Neural cell (in vitro differentiated cells): ENCODE measurements at regions not wholly inside any gene's neighbourhood (a gene's known extent, or its start where the extent isn't known, plus 50 kb on each side); places are given as distances from the start of the nearest gene placed in this dataset.

Experiments used
- H2AFZ ChIP-seq: fragments of 200-600, 300-800 bp; sonication (generic), shearing (Covaris generic); 2 replicates; pipeline ENCODE4 v1.6.0; 2014; ENCODE audit warnings: low read depth, mild to moderate bottlenecking, antibody characterized with exemption, low read length, moderate library complexity
- H3F3A ChIP-seq: fragments of 200-600 bp; shearing (Covaris generic); 2 replicates; pipeline ENCODE4 v1.6.1; 2016; ENCODE audit warnings: mild to moderate bottlenecking, moderate library complexity, mixed read lengths, antibody characterized with exemption, low read length; ENCODE audit not compliant: insufficient read depth, poor library complexity, severe bottlenecking
- H3K27ac ChIP-seq: fragments of 200-600, 300-800 bp; sonication (generic), shearing (Covaris generic); 2 replicates; pipeline ENCODE4 v1.5.1; 2014; ENCODE audit warnings: mild to moderate bottlenecking, low read length, moderate library complexity
- H3K27me3 ChIP-seq: fragments of 300-800, 200-600 bp; sonication (generic), shearing (Covaris generic); 2 replicates; pipeline ENCODE4 v1.6.0; 2014; ENCODE audit warnings: mild to moderate bottlenecking, low read depth, low read length, moderate library complexity; ENCODE audit not compliant: insufficient read depth
- H3K36me3 ChIP-seq: fragments of 300-800, 200-600 bp; sonication (generic), shearing (Covaris generic); 2 replicates; pipeline ENCODE4 v1.5.1; 2014; ENCODE audit warnings: mild to moderate bottlenecking, antibody characterized with exemption, low read length, moderate library complexity; ENCODE audit not compliant: insufficient read depth
- H3K4me2 ChIP-seq: fragments of 300-800, 200-600 bp; sonication (generic), shearing (Covaris generic); 2 replicates; pipeline ENCODE4 v1.6.0; 2014; ENCODE audit warnings: mild to moderate bottlenecking, low read length
- H3K4me3 ChIP-seq: fragments of 300-800, 200-600 bp; sonication (generic), shearing (Covaris generic); 2 replicates; pipeline ENCODE4 v1.5.1; 2014; ENCODE audit warnings: mild to moderate bottlenecking, low read length, moderate library complexity
- H3K79me2 ChIP-seq: fragments of 200-600 bp; shearing (Covaris generic); replicated peaks from 2 replicates; pipeline ENCODE4 v1.6.0; 2014; ENCODE audit warnings: mild to moderate bottlenecking, low read length, moderate library complexity; ENCODE audit not compliant: insufficient read depth
- H3K9ac ChIP-seq: fragments of 300-800, 200-600 bp; sonication (generic), shearing (Covaris generic); 2 replicates; pipeline ENCODE4 v1.6.1; 2016; ENCODE audit warnings: mild to moderate bottlenecking, low read length, mixed read lengths
- H3K9me2 ChIP-seq: fragments of 200-600 bp; shearing (Covaris generic); 2 replicates; pipeline ENCODE4 v1.6.1; 2016; ENCODE audit warnings: mild to moderate bottlenecking, low read length, mixed read lengths; ENCODE audit not compliant: insufficient read depth
- H3K9me3 ChIP-seq: fragments of 200-600, 300-800 bp; sonication (generic), shearing (Covaris generic); 2 replicates; pipeline ENCODE4 v1.6.1; 2016; ENCODE audit warnings: mild to moderate bottlenecking, mixed run types, low read length, moderate library complexity, mixed read lengths
- H4K20me1 ChIP-seq: fragments of 200-600 bp; shearing (Covaris generic); 2 replicates; pipeline ENCODE4 v1.6.1; 2016; ENCODE audit warnings: mild to moderate bottlenecking, mixed run types; ENCODE audit not compliant: insufficient read depth
- EP300 ChIP-seq: fragments of 450-650 bp; conservative IDR thresholded peaks from 2 replicates; pipeline ENCODE4 v1.6.1; 2014; ENCODE audit warnings: antibody characterized with exemption, mild to moderate bottlenecking, moderate library complexity; ENCODE audit not compliant: poor library complexity, severe bottlenecking
- EZH2 ChIP-seq: fragments of 200-600, 300-800 bp; shearing (Covaris generic), sonication (generic); IDR thresholded peaks from 2 replicates; pipeline ENCODE4 v1.6.1; 2014; ENCODE audit warnings: antibody characterized with exemption, low read length, borderline replicate concordance, mild to moderate bottlenecking; ENCODE audit not compliant: insufficient read depth, poor library complexity, severe bottlenecking
- MXI1 ChIP-seq: fragments of 450-650 bp; conservative IDR thresholded peaks from 2 replicates; pipeline ENCODE4 v1.6.1; 2014; ENCODE audit warnings: antibody characterized with exemption, mild to moderate bottlenecking; ENCODE audit not compliant: poor library complexity, severe bottlenecking
- POLR2AphosphoS5 ChIP-seq: IDR thresholded peaks from 2 replicates; pipeline ENCODE4 v1.6.1; 2012
- RAD21 ChIP-seq: fragments of 450-650 bp; conservative IDR thresholded peaks from 2 replicates; pipeline ENCODE4 v1.6.1; 2014; ENCODE audit warnings: antibody characterized with exemption, mild to moderate bottlenecking, moderate library complexity
- SMC3 ChIP-seq: fragments of 450-650 bp; conservative IDR thresholded peaks from 2 replicates; pipeline ENCODE4 v1.6.1; 2014; ENCODE audit warnings: antibody characterized with exemption, mild to moderate bottlenecking, moderate library complexity; ENCODE audit not compliant: poor library complexity
- TAF1 ChIP-seq: IDR thresholded peaks from 2 replicates; pipeline ENCODE4 v1.6.1; 2012; ENCODE audit warnings: low read depth
- TF ChIP-seq, protein P1 (sequence below): IDR thresholded peaks from 2 replicates; pipeline ENCODE4 v1.6.1; 2012; ENCODE audit warnings: borderline replicate concordance
- TF ChIP-seq, protein P2 (sequence below): fragments of 450-650 bp; IDR thresholded peaks from 2 replicates; pipeline ENCODE4 v1.5.1; 2014; ENCODE audit warnings: antibody characterized with exemption, mild to moderate bottlenecking, moderate library complexity; ENCODE audit not compliant: poor library complexity, severe bottlenecking

DNA sequence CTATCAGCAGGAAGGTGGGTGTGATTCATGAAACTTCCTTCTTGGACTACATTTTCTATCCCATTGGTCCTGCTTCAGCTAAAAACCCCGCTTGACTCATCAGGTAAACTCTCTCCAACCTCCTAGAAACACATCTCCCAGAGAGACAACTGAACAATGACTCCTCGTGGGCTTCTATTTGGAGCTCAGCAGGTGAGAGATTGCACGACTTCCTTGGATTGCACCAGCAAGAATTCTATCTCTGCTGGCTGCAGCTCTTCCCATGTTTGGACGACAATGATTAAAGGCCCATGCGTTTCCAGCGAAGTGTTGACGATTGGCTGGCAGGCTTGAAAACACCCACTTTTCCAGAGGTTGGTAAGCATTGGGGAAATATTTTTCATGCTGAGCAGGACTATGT is 216.1 kb upstream of the NTM start:
- Histone ChIP-seq H3K9me2 (no peaks in the 10 kb centered on the region), H3K27me3 (no peaks in the 10 kb centered on the region), H3K9ac (no peak overlapping the region), H3F3A (no peaks in the 10 kb centered on the region), H4K20me1 (no peaks in the 10 kb centered on the region), H3K36me3 (no peaks in the 10 kb centered on the region), H3K9me3 (no peaks in the 10 kb centered on the region), H3K27ac (no peak overlapping the region), H3K4me3 (no peak overlapping the region), H3K79me2 (no peaks in the 10 kb centered on the region), H2AFZ (no peak overlapping the region), H3K4me2 (no peak overlapping the region)
- TF ChIP-seq TAF1 (no peak), EP300 (no peak), POLR2AphosphoS5 (no peak), RAD21 (no peak)
- TF ChIP-seq, protein P1, sequence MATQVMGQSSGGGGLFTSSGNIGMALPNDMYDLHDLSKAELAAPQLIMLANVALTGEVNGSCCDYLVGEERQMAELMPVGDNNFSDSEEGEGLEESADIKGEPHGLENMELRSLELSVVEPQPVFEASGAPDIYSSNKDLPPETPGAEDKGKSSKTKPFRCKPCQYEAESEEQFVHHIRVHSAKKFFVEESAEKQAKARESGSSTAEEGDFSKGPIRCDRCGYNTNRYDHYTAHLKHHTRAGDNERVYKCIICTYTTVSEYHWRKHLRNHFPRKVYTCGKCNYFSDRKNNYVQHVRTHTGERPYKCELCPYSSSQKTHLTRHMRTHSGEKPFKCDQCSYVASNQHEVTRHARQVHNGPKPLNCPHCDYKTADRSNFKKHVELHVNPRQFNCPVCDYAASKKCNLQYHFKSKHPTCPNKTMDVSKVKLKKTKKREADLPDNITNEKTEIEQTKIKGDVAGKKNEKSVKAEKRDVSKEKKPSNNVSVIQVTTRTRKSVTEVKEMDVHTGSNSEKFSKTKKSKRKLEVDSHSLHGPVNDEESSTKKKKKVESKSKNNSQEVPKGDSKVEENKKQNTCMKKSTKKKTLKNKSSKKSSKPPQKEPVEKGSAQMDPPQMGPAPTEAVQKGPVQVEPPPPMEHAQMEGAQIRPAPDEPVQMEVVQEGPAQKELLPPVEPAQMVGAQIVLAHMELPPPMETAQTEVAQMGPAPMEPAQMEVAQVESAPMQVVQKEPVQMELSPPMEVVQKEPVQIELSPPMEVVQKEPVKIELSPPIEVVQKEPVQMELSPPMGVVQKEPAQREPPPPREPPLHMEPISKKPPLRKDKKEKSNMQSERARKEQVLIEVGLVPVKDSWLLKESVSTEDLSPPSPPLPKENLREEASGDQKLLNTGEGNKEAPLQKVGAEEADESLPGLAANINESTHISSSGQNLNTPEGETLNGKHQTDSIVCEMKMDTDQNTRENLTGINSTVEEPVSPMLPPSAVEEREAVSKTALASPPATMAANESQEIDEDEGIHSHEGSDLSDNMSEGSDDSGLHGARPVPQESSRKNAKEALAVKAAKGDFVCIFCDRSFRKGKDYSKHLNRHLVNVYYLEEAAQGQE = peak; percentile 93
- TF ChIP-seq, protein P2, sequence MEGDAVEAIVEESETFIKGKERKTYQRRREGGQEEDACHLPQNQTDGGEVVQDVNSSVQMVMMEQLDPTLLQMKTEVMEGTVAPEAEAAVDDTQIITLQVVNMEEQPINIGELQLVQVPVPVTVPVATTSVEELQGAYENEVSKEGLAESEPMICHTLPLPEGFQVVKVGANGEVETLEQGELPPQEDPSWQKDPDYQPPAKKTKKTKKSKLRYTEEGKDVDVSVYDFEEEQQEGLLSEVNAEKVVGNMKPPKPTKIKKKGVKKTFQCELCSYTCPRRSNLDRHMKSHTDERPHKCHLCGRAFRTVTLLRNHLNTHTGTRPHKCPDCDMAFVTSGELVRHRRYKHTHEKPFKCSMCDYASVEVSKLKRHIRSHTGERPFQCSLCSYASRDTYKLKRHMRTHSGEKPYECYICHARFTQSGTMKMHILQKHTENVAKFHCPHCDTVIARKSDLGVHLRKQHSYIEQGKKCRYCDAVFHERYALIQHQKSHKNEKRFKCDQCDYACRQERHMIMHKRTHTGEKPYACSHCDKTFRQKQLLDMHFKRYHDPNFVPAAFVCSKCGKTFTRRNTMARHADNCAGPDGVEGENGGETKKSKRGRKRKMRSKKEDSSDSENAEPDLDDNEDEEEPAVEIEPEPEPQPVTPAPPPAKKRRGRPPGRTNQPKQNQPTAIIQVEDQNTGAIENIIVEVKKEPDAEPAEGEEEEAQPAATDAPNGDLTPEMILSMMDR = no peak

DNA sequence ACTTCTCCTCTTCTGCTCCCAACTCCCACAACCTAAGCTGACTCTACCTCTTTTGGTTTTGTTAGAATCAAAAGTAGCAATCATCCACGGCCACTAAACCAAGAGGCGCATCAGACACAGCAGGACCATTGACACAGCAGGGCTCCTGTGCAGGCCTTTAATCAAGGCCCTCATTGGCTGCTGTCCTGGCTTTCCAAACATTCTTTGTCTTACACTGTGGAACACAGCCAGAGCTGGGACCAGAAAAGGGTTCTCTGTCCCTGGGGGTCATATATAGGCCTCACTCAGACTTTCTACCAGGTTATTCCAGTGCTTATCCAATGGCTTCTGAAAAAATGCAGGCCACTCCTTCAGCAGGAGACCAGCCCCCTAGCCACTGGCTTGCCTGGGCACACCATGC is 212.7 kb upstream of the NTM start:
- H3K27ac ChIP-seq = no peak overlapping the region
- no peaks in the 10 kb centered on the region for H3K9me3 ChIP-seq
- no peaks in the 10 kb centered on the region for H4K20me1 ChIP-seq
- no peak overlapping the region for H3K4me3 ChIP-seq
- no peaks in the 10 kb centered on the region for H3K9me2 ChIP-seq
- no peaks in the 10 kb centered on the region for H3K27me3 ChIP-seq
- no peak overlapping the region for H2AFZ ChIP-seq
- no peaks in the 10 kb centered on the region for H3K79me2 ChIP-seq
- H3F3A ChIP-seq = no peaks in the 10 kb centered on the region
- H3K9ac ChIP-seq = no peak overlapping the region
- TF ChIP-seq EP300 (no peak), MXI1 (no peak), SMC3 (no peak), POLR2AphosphoS5 (no peak), EZH2 (no peak), TAF1 (no peak), RAD21 (no peak)
- TF ChIP-seq, protein P2 = no peak
- TF ChIP-seq, protein P1 = no peak
- H3K36me3 ChIP-seq = no peaks in the 10 kb centered on the region
- no peak overlapping the region for H3K4me2 ChIP-seq
